GM12878 (cell line): ENCODE measurements at regions not wholly inside any gene's neighbourhood (a gene's known extent, or its start where the extent isn't known, plus 50 kb on each side); places are given as distances from the start of the nearest gene placed in this dataset.

Experiments
- ATAC-seq: fragments of 200-7000 bp; cut with Tn5 transposase; 3 replicates; pipeline ENCODE4 v1.9.1; 2020; ENCODE audit warnings: mild to moderate bottlenecking, moderate library complexity
- BruUV-seq: library from RNA; stranded (reverse); fragments of 400-500 nt; replicated peaks from 2 replicates; lab custom pipeline; 2021; lab: Mats Ljungman, UMichigan
- CTCF ChIA-PET: fragments of 300-600 bp; sonication (Branson Sonifier 250); formaldehyde crosslinking; extraction: SDS; loops from one replicate; lab custom pipeline; 2021; ENCODE audit warnings: inconsistent platforms; lab: Yijun Ruan, JAX
- POLR2A ChIA-PET: fragments of 350-600 bp; formaldehyde crosslinking; extraction: SDS; loops from one replicate; lab custom pipeline; 2021; ENCODE audit warnings: inconsistent platforms; lab: Charles Lee
- RAD21 ChIA-PET: fragments of 300-600 bp; sonication (Branson Sonifier 250); formaldehyde crosslinking; loops from one replicate; lab custom pipeline; 2023; ENCODE audit warnings: antibody characterized with exemption; ENCODE audit not compliant: unreplicated experiment; lab: Charles Lee
- SMC1A ChIA-PET: fragments of 300-600 bp; sonication (Branson Sonifier 250); formaldehyde crosslinking; loops from one replicate; lab custom pipeline; 2023; ENCODE audit not compliant: unreplicated experiment, uncharacterized antibody; lab: Charles Lee
- DNase-seq: peaks from one replicate; pipeline ENCODE4 v3.0.0-alpha.2; 2011; ENCODE audit warnings: low read depth, low spot score
- FAIRE-seq: peaks from 3 replicates; lab custom pipeline; 2011; peaks lifted over from hg19 to GRCh38; lab: Jason Lieb, UNC
- H2AFZ ChIP-seq: 2 replicates; pipeline ENCODE4 v1.6.0; 2011; ENCODE audit warnings: low read depth, low read length, control low read depth; ENCODE audit not compliant: control insufficient read depth
- H3K27ac ChIP-seq: 2 replicates; pipeline ENCODE4 v1.5.1; 2011; ENCODE audit warnings: control low read depth; ENCODE audit not compliant: control insufficient read depth, insufficient read depth
- H3K27me3 ChIP-seq, 2 experiments: replicated peaks in 1 of 2; 2 replicates each; pipeline versions ENCODE4 v1.6.0 to v1.6.1; 2011; ENCODE audit warnings: low read length in 1 of 2; ENCODE audit not compliant: control insufficient read depth in 2 of 2, insufficient read depth in 2 of 2
- H3K36me3 ChIP-seq, 2 experiments: 2 replicates each; pipeline ENCODE4 v1.5.1; 2011; ENCODE audit warnings: low read length in 1 of 2; ENCODE audit not compliant: control insufficient read depth in 2 of 2, insufficient read depth in 2 of 2
- H3K4me1 ChIP-seq: 2 replicates; pipeline ENCODE4 v1.6.1; 2011; ENCODE audit warnings: mild to moderate bottlenecking, low read length, moderate library complexity, mixed read lengths; ENCODE audit not compliant: control insufficient read depth, insufficient read depth
- H3K4me2 ChIP-seq: 2 replicates; pipeline ENCODE4 v1.6.0; 2011; ENCODE audit warnings: control low read depth; ENCODE audit not compliant: control insufficient read depth, insufficient read depth
- H3K4me3 ChIP-seq: fragments of 200-600 bp; sonication (generic); 2 replicates; pipeline ENCODE4 v1.5.1; 2016
- H3K79me2 ChIP-seq: 2 replicates; pipeline ENCODE4 v1.6.0; 2011; ENCODE audit warnings: low read length; ENCODE audit not compliant: control insufficient read depth, insufficient read depth
- H3K9ac ChIP-seq: 2 replicates; pipeline ENCODE4 v1.8.0; 2011; ENCODE audit warnings: low read length, control low read depth, mixed read lengths; ENCODE audit not compliant: control insufficient read depth, insufficient read depth
- H3K9me3 ChIP-seq: replicated peaks from 3 replicates; pipeline ENCODE4 v1.5.1; 2011; ENCODE audit warnings: mild to moderate bottlenecking, low read length; ENCODE audit not compliant: control insufficient read depth, insufficient read depth
- H4K20me1 ChIP-seq: 2 replicates; pipeline ENCODE4 v1.6.0; 2011; ENCODE audit not compliant: control insufficient read depth, insufficient read depth
- ATF3 ChIP-seq: IDR thresholded peaks from 2 replicates; pipeline ENCODE4 v1.6.1; 2011; ENCODE audit warnings: low read depth, mild to moderate bottlenecking, low read length, moderate library complexity, borderline replicate concordance; ENCODE audit errors: extremely low read depth
- CUX1 ChIP-seq: IDR thresholded peaks from 2 replicates; pipeline ENCODE4 v1.6.1; 2012; ENCODE audit warnings: improper control_type of control experiment, low read depth, low read length; ENCODE audit not compliant: insufficient replicate concordance
- MXI1 ChIP-seq: fragments of 150-350 bp; IDR thresholded peaks from 2 replicates; pipeline ENCODE4 v1.6.1; 2011; ENCODE audit warnings: low read depth, mild to moderate bottlenecking, inconsistent platforms, low read length, improper control_type of control experiment
- ZBTB40 ChIP-seq: fragments of 450-650 bp; IDR thresholded peaks from 2 replicates; pipeline ENCODE4 v1.6.1; 2016; ENCODE audit warnings: mild to moderate bottlenecking, moderate library complexity, borderline replicate concordance
- ZNF274 ChIP-seq: IDR thresholded peaks from one replicate; pipeline ENCODE4 v1.8.0; 2011; ENCODE audit not compliant: insufficient read length, insufficient read depth
- WGBS: methylation state at CpG from one replicate; pipeline ENCODE4 v1.1.6; 2016; ENCODE audit warnings: low lambda C conversion rate; ENCODE audit not compliant: insufficient replicate concordance, insufficient coverage; ENCODE audit errors: missing lambda C conversion rate; 5-methylcytosine and 5-hydroxymethylcytosine counted together
- in situ Hi-C: fragments of 300-500 bp; cut with MboI; formaldehyde crosslinking; loops from 9 replicates; pipeline ENCODE4 v1.14.3; 2018; ENCODE audit warnings: mixed read lengths
- intact Hi-C: fragments of 100-400 bp; cut with micrococcal nuclease; formaldehyde crosslinking; loops from one replicate; pipeline ENCODE4 v1.14.2; 2022; ENCODE audit not compliant: unreplicated experiment

- no peaks in the 10 kb centered on the region for H3K9me3 ChIP-seq
- TF ChIP-seq ZNF274 (no peak), ZBTB40 (no peak), ATF3 (no peak), CUX1 (no peak), MXI1 (no peak)
- no peaks in the 10 kb centered on the region for H3K36me3 ChIP-seq
- H3K79me2 ChIP-seq = no peaks in the 10 kb centered on the region
- H3K27ac ChIP-seq = no peak overlapping the region
- ChIA-PET CTCF (no interaction called here), RAD21 (no interaction called here), SMC1A (no interaction called here), POLR2A (no interaction called here)
- no peak overlapping the region for H2AFZ ChIP-seq
- DNase-seq (no peak), ATAC-seq (no peak), FAIRE-seq (no peak)
- H4K20me1 ChIP-seq = no peaks in the 10 kb centered on the region
- no peak overlapping the region for H3K9ac ChIP-seq
- H3K4me3 ChIP-seq = no peak overlapping the region
- intact Hi-C loops = no loop called here
- BruUV-seq = no TSS peak
- no peaks in the 10 kb centered on the region for H3K27me3 ChIP-seq
- WGBS = 0% methylated on average over 1 of the region's 1 CpG
- in situ Hi-C loops = no loop called here
- H3K4me1 ChIP-seq = no peaks in the 10 kb centered on the region
- H3K4me2 ChIP-seq = no peak overlapping the region
Observed at GRCh38 chr1:81380436-81380835, 420.3 kb upstream of the ADGRL2 start.
